Activated CD4-positive, alpha-beta T cell treated with anti-CD3 and anti-CD28 coated beads, Interleukin-2, amount 50 U/mL, for 48 hours (primary cell): ENCODE measurements at regions not wholly inside any gene's neighbourhood (a gene's known extent, or its start where the extent isn't known, plus 50 kb on each side); places are given as distances from the start of the nearest gene placed in this dataset.

Source experiments
- DNase-seq, 2 experiments: peaks; one replicate each; pipeline ENCODE4 v3.0.0-alpha.2; 2020

- DNase-seq = no peak
Observed at GRCh38 chr22:49024775-49025440, 802.8 kb downstream of the BRD1 start.

DNA sequence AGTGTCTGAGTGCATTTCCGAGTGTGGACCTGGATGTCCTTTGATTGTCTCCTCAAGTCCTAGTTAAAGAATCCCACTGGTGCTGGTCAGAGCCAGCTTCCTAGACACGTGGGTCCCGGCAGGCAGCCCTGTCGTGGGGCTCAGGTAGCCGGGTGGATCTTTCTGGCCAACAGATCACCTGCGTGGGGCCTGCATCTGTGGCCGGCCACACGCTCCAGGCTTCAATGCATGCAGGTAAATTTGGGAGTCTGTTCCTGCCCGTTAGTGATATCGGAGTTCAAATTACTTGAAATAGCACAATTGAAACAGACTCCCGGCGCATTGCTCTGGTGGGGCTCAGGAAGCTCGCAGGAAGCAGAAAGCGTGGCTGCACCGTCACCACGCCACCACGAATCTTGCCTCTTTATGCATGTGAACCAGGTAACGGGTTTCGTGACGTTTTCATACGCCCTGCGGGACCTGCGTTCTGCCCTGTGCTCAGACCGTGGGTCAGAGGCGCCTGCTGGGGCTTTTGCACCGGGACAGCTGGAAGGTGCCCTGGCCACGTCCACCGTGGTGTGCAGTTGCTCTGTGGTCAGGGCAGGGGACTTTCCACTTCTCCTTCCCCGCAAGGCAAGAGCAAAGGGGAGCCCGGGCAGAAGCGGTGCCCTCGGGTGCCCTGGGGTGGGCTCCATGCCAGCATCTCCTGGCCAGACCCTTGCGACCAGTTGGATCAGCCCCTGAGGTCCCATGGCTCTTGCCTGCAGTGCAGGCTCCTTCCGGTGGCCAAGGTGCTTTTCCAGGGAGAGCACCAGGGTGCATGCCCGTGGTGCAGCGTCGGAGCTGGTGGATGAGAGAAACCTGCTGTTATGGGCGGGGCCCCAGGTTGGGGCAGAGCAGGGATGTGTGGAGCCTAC is 803.5 kb downstream of the BRD1 start:
- no peak for DNase-seq

DNA sequence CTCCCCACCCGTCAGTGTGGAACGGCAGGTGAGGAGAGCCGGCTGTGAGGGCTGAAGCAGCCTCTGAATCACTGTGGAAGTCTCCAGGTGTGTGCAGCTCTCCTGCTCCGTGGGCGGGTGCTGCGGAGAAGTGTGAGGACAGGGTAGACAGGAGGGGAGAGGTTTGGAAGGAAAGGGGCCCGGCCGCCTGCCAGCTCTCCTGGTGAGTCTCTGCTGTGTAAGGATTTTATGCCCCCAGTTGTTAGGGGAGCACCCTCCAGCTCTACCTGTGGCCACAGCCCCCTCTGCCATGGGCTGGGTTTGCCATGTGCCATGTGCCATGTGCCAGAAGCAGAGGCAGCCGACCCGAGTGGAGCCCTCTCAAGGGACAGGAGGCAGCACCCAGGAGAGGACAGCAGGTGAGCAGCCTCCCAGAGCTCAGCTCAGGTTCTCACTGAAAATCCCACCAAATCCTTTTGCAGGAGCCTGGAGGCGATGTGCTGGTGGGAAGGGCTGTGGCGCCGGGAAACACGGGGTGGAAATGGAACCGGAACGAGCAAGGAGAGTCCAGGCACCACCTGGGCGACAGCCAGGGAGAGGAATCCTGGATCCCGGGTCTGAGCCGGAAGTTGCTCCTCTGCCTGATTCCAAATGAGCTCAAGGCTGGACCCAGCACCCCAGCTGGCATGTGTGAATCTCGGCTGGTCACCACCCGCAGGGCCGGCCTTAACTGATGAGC is 804.4 kb downstream of the BRD1 start:
- DNase-seq = no peak

GRCh38 chr22:49022816-49023160 is 804.9 kb downstream of the BRD1 start:
- DNase-seq = no peak

- no peak for DNase-seq
Observed at GRCh38 chr22:49021926-49022815, 805.5 kb downstream of the BRD1 start.

DNA sequence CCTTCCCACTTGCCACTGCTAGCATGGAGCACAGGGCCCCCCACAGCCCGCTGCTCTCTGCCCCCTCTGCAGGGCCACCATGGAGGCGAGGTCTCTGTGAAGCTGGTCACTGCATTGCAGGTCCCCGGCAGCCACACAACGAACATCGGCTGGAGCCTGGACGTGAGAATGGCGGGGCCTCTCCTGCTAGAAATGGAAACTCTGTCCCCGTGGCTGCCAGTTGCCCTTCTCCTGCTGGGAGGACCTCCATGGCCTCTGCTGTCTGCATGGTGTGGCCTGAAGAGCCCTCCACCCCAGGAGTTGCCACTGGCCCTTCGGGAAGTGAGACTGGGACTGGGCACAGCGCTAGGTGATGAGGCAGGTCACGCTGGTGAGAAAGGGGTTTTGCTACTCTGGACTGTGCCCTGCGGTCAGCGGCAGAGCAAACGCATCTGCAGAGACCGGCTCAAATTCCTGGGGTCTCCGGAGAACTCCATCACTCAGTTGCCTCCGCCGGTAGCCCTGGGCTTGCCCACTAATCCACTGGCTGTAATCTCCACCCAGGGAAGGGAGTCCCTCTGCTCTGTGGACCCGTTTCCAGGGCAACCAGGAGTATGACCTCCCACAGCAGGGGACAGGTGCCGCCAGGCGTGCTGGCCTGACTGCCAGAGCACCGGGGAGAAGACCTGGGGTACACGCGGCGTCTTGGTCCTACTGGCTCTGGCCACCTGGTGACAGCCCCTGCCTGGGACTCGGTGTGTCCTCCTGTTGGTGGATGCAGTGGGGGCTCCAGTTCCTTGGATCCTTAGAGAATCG is 806.3 kb downstream of the BRD1 start:
- DNase-seq = no peak

DNA sequence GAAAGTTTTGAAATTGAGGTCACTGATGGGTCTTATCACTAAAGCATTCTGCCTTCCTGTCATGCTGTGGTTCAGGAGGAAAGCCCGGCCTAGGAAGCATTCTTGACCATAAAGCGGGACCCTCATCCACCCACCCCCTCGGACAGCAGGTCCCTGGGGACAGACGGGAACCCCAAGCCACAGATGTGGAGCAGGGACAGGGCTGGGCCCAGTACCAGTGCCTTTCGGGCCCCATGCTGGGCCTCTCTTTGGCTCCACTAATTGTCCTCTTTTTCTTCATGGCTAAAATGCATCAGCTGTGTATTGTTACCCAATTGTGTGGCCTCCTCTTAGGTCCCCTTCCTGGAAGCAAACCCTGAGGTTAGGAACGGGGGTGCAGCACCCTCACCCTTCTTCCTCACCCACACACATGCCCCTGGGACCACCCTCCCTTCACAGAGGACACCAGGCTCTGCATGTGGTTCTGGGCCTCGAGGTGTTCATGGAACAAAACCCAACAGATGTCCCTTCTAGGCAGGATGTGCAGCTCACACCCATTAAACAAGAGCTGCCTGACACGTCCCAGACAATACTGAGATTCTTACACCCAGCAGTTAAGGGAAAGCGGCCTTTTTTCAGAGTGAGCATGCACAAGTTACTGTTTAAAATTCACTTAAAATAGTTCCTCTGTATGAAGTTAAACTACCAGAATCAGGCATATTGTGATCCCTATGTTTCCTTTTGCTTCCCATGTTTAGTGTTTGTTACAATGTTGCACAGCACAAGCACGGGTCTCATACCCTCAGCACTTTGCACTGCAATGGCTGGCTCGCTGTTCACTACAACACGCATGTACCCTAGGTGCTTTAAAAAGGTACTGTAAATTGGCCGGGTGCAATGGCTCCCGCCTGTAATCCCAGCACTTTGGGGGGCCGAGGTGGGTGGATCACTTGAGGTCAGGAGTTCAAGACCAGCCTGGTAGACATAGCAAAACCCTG is 807.6 kb downstream of the BRD1 start:
- DNase-seq = no peak

DNA sequence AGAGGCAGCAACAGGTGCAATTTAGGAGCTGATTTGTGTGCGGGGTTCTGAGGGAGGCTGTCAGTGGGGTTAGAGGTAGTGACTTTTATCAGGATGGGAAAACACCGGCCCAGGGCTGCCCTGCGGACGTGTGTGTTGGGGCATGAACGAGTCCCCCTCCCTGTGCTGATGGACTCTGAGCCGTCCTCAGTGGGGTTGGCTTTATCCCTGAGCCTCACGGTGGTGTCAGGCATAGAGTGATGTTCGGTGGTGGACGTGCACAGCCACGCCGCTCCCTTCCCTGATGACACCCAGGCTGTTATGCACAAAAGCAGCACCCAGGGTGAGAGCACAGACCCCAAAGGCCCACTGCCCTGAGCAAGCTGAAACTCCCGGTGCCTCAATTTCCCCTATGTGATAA is 809.1 kb downstream of the BRD1 start:
- DNase-seq = no peak

DNA sequence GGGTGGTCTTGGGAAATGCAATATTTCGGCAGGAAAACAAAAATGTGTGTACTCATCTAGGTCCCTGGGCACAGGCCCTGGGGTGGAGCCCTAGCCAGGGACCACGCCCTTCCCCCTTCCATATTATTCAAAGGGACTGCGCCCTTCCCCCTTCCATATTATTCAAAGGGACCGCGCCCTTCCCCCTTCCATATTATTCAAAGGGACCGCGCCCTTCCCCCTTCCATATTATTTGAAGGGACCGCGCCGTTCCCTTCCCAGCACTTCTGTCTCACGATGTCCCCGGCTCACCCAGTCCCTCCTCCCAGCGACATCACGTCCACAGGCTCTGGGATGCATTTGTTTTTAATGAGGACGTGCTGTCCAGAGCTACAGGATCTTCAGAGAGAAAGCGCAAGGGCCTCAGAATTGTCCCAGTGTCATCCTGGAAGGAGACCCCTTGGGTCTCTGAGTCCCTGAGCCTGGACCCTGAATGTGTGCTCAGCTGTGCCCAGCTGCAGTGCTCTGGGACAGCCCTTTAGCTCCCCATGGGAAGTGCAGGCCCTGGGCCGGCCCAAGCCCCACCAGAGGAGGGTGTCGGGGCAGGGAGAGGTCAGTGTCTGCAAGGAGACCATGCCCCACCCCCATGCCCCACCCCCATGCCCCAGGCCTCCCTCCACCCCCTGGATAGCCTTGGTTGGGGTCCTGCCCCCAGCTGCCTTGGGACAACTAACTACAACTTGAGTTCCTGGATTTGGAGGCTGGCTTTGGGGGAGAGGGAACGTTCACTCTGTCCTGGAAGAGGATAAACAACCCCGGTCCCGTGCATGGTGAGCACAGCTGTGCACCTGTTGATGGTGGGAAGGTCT is 810.0 kb downstream of the BRD1 start:
- DNase-seq = no peak

GRCh38 chr22:49016909-49017481 is 810.7 kb downstream of the BRD1 start:
- DNase-seq = no peak

DNA sequence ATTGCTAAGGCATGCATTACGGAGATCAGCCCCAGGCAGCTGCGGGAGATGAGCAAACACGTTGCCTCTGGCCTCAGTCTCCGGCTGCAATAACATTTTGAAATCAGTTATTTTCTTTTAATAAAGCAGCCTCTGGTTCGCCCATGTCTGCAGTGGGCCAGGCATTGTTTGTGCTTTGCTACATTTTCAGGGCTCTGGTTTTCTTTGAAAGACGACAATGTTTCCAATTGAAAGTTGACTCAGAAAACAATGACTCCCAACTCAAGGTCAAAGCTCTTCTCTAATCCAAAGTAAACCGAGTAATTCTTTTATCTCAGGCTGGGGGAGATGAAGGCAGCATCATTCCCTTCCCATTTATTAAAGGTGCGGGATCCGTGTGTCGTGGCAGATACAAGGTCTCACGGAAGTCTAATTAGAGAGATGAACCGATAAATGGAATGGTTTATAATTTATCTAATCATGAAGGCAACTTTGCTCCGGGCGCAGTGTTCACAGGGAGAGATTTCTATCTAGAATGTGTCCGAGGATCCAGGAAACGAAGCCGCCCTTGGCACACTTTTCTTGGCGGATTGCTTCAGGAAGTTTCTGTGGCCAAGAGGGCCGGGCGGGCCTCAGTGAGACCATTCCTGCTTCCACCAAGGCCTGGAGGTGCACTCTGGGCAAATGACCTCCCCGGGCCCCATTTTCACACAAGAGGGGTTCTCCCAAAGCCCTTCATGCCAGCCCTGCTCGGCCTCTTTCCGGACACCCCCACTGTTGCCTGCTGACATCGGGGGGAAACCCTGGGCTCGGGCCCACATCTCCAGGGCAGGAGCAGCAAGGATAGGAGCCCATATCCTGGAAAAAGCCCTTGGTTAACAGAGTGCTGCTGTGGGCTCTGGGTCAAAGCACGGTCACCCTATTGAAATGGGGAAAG is 811.4 kb downstream of the BRD1 start:
- DNase-seq = no peak

DNA sequence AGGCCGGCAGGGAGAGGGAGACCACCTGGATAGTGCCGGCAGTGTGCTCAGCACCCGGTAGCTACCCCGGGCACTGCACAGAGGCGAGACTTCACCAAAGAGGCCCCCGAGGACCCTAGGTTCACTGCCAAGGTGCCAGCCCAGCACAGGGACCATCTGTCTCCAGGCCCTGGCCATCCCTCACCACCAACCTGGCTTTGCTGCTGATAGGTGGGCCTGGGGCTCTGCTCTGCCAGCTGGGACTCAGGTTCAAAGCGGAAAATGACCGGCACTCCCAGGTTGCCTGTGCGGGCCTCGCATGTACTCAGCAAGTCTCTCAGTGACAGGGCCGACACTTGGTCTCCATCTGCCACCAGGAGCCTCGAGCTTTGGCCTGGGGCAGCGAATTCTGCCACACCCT is 812.2 kb downstream of the BRD1 start:
- DNase-seq = no peak

DNA sequence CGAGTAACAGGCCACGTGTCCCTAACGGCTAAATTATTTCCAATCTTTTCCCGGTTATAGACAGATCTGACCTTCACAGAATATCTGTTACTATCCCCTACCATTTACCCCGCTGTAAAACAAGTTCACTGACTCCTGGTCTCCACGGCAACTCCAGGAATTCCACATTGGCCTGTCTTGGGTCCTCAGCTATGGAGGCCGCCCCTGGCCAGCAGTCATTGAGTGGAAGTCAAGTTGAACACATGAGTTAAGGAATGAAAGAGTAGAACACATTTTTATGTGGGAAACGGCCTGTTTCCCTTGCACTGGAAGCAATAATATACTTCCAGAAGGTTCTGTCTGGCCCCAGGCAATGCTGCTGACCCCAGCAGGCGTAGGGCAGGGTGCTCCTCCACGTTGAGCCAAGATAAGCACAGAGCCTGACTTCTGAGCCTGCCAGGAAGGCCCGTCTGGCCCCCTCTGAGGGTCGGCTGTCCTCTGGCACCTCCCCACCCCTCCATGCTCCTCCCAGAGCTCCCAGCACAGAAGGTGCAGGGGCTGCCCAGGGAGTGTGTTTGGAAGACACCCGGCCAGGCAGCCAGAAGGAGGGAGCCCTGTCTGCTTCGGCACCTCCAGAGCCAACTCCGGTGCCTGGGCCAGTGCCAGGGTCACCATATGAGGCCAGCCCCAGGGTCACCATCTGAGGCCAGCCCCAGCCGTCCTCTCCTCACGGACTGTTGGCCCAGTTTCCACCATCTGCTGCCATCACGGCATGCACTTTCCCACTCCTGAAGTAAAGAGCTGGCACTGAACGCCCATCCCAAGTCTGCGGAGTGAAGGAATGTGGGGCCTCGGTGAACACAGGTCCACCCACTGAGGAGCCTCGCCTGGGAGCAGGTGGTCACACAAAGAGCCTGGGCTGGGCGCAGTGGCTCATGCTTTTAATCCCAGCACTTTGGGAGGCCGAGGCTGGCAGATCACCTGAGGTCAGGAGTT is 813.2 kb downstream of the BRD1 start:
- no peak for DNase-seq

DNA sequence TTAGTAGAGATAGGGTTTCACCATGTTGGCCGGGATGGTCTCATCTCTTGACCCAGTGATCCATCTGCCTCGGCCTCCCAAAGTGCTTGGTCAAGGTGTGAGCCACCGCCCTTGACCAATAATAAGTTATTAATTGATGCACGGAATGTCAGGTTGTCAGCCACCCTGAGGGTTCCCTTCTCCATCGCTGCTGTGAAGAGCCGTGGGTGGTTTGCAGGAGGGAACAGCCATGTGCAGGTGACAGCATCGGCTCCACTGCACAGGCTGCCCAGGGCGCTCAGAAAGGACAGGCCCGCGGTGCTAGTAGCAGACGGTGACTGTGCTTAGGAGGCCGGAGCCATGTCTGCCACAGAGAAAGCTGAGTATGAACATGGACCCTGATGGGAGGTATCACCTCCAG is 814.0 kb downstream of the BRD1 start:
- no peak for DNase-seq

GRCh38 chr22:49012712-49013395 is 814.8 kb downstream of the BRD1 start:
- no peak for DNase-seq
